SK-N-SH (cell line): ENCODE measurements at regions not wholly inside any gene's neighbourhood (a gene's known extent, or its start where the extent isn't known, plus 50 kb on each side); places are given as distances from the start of the nearest gene placed in this dataset.

Source experiments
- CTCF ChIA-PET: fragments of 300-600, 350-600 bp; formaldehyde crosslinking; extraction: SDS; loops from one replicate; lab custom pipeline; 2021; lab: Yijun Ruan, JAX
- POLR2A ChIA-PET: fragments of 350-600 bp; sonication (Branson Sonifier 250); formaldehyde crosslinking; extraction: SDS; loops from one replicate; lab custom pipeline; 2020; ENCODE audit warnings: antibody characterized with exemption, inconsistent platforms; lab: Yijun Ruan, JAX
- DNase-seq: peaks from one replicate; pipeline ENCODE4 v3.0.0; 2012
- H2AFZ ChIP-seq: fragments of 200-600 bp; sonication (generic); 2 replicates; pipeline ENCODE4 v1.8.1; 2016; ENCODE audit warnings: antibody characterized with exemption, mild to moderate bottlenecking, low read depth
- H3F3A ChIP-seq: fragments of 200-600 bp; sonication (generic); replicated peaks from 2 replicates; pipeline ENCODE3; 2016; ENCODE audit warnings: antibody characterized with exemption, mild to moderate bottlenecking; ENCODE audit not compliant: insufficient read depth
- H3K27ac ChIP-seq, 2 experiments: fragments of 200-500 bp in 1 of 2; fragments of 200-600 bp in 1 of 2; sonication (Bioruptor generic) in 1 of 2; sonication (generic), shearing (Covaris generic) in 1 of 2; 2 replicates each; pipeline versions ENCODE4 v1.5.1 to v1.6.1; 2014 to 2016; ENCODE audit warnings: low read depth in 2 of 2, inconsistent platforms in 1 of 2, low read length in 1 of 2, mild to moderate bottlenecking in 1 of 2, mixed read lengths in 1 of 2
- H3K27me3 ChIP-seq: fragments of 200-600 bp; sonication (generic), shearing (Covaris generic); 2 replicates; pipeline ENCODE4 v1.6.1; 2016; ENCODE audit warnings: mixed run types; ENCODE audit not compliant: insufficient read depth
- H3K36me3 ChIP-seq, 2 experiments: fragments of 200-500 bp in 1 of 2; fragments of 200-600 bp in 1 of 2; sonication (Bioruptor generic) in 1 of 2; sonication (generic) in 1 of 2; replicated peaks in 1 of 2; 2 replicates each; pipeline versions ENCODE3 to v1.5.1; 2014 to 2016; ENCODE audit warnings: low read length in 1 of 2, mild to moderate bottlenecking in 1 of 2; ENCODE audit not compliant: insufficient read depth in 2 of 2, control insufficient read depth in 1 of 2
- H3K4me1 ChIP-seq, 2 experiments: fragments of 200-500 bp in 1 of 2; fragments of 200-600 bp in 1 of 2; sonication (Bioruptor generic) in 1 of 2; sonication (generic), shearing (Covaris generic) in 1 of 2; 2 replicates each; pipeline versions ENCODE4 v1.5.1 to v1.6.1; 2014 to 2016; ENCODE audit warnings: low read depth in 1 of 2, low read length in 1 of 2, mixed run types in 1 of 2; ENCODE audit not compliant: insufficient read depth in 2 of 2, control insufficient read depth in 1 of 2
- H3K4me2 ChIP-seq: fragments of 200-600 bp; sonication (generic), shearing (Covaris generic); 2 replicates; pipeline ENCODE4 v1.6.1; 2017; ENCODE audit warnings: mixed run types
- H3K4me3 ChIP-seq, 2 experiments: fragments of 200-500 bp in 1 of 2; fragments of 200-600 bp in 1 of 2; sonication (Bioruptor generic) in 1 of 2; sonication (generic), shearing (Covaris generic) in 1 of 2; 2 replicates each; pipeline versions ENCODE4 v1.5.1 to v1.8.1; 2014 to 2016; ENCODE audit warnings: low read depth in 2 of 2, inconsistent platforms in 1 of 2, low read length in 1 of 2, mild to moderate bottlenecking in 1 of 2, mixed read lengths in 1 of 2, moderate library complexity in 1 of 2
- H3K79me2 ChIP-seq: fragments of 200-600 bp; sonication (generic); 2 replicates; pipeline ENCODE4 v1.8.1; 2017; ENCODE audit warnings: mild to moderate bottlenecking; ENCODE audit not compliant: insufficient read depth
- H3K9ac ChIP-seq: fragments of 200-600 bp; sonication (generic); 2 replicates; pipeline ENCODE4 v1.6.1; 2017; ENCODE audit warnings: mixed run types
- H3K9me2 ChIP-seq: fragments of 200-600 bp; sonication (generic); 2 replicates; pipeline ENCODE4 v1.6.1; 2017; ENCODE audit warnings: mixed run types
- H3K9me3 ChIP-seq: fragments of 200-600 bp; sonication (generic); 2 replicates; pipeline ENCODE4 v1.6.1; 2017; ENCODE audit warnings: mixed run types, mild to moderate bottlenecking, moderate library complexity
- H4K20me1 ChIP-seq: fragments of 200-600 bp; sonication (generic); 2 replicates; pipeline ENCODE4 v1.6.1; 2017; ENCODE audit warnings: mild to moderate bottlenecking, mixed run types; ENCODE audit not compliant: insufficient read depth
- ELF1 ChIP-seq: IDR thresholded peaks from 2 replicates; pipeline ENCODE4 v1.4.0; 2012
- EP300 ChIP-seq, 2 experiments: IDR thresholded peaks; 2 replicates each; pipeline versions ENCODE4 v1.4.0 to v1.6.1; 2012; ENCODE audit warnings: borderline replicate concordance in 1 of 2, low read depth in 1 of 2, low read length in 1 of 2
- EZH2phosphoT487 ChIP-seq: fragments of 200-600 bp; sonication (generic); IDR thresholded peaks from 2 replicates; pipeline ENCODE4 v1.6.1; 2017; ENCODE audit warnings: low read depth, mixed run types, mild to moderate bottlenecking, antibody characterized with exemption, moderate library complexity, borderline replicate concordance
- FOSL2 ChIP-seq: IDR thresholded peaks from 2 replicates; pipeline ENCODE4 v1.4.0; 2012; ENCODE audit warnings: low read depth, mild to moderate bottlenecking, moderate library complexity, borderline replicate concordance
- GABPA ChIP-seq: IDR thresholded peaks from 2 replicates; pipeline ENCODE4 v1.4.0; 2012; ENCODE audit warnings: low read depth, mild to moderate bottlenecking
- GATA2 ChIP-seq: sonication (generic); formaldehyde crosslinking; IDR thresholded peaks from 2 replicates; pipeline ENCODE4 v1.5.0; 2020; ENCODE audit warnings: mild to moderate bottlenecking, missing genetic modification reagents
- MEF2A ChIP-seq: IDR thresholded peaks from 2 replicates; pipeline ENCODE4 v1.4.0; 2012; ENCODE audit warnings: low read depth, borderline replicate concordance
- RFX5 ChIP-seq: IDR thresholded peaks from 2 replicates; pipeline ENCODE4 v1.6.1; 2012; ENCODE audit warnings: mild to moderate bottlenecking, improper control_type of control experiment, low read length
- RXRA ChIP-seq: IDR thresholded peaks from 2 replicates; pipeline ENCODE4 v1.4.0; 2012; ENCODE audit warnings: low read depth, mild to moderate bottlenecking, borderline replicate concordance
- SIN3A ChIP-seq: IDR thresholded peaks from 2 replicates; pipeline ENCODE4 v1.6.1; 2012; ENCODE audit warnings: low read depth, mild to moderate bottlenecking, low read length, moderate library complexity, borderline replicate concordance
- TAF1 ChIP-seq: IDR thresholded peaks from 2 replicates; pipeline ENCODE4 v1.6.1; 2012; ENCODE audit warnings: low read depth, mild to moderate bottlenecking, low read length, moderate library complexity, borderline replicate concordance
- TCF12 ChIP-seq: IDR thresholded peaks from 2 replicates; pipeline ENCODE4 v1.4.0; 2012
- TEAD4 ChIP-seq: IDR thresholded peaks from 2 replicates; pipeline ENCODE4 v1.4.0; 2012; ENCODE audit warnings: mild to moderate bottlenecking, borderline replicate concordance; ENCODE audit not compliant: insufficient read depth
- YY1 ChIP-seq: IDR thresholded peaks from 2 replicates; pipeline ENCODE4 v1.4.0; 2012; ENCODE audit warnings: low read depth, mild to moderate bottlenecking
- WGBS: methylation state at CpG from one replicate; pipeline ENCODE4 v1.1.6; 2017; ENCODE audit warnings: low lambda C conversion rate; 5-methylcytosine and 5-hydroxymethylcytosine counted together
- TF ChIP-seq, protein P1 (sequence below): IDR thresholded peaks from 2 replicates; pipeline ENCODE4; 2012
- TF ChIP-seq, protein P2 (sequence below): fragments of 200-600 bp; sonication (generic); IDR thresholded peaks from 2 replicates; pipeline ENCODE4 v1.6.1; 2017; ENCODE audit warnings: antibody characterized with exemption, mild to moderate bottlenecking, moderate library complexity
- TF ChIP-seq, protein P3 (sequence below): IDR thresholded peaks from 2 replicates; pipeline ENCODE4 v1.4.0; 2012; ENCODE audit warnings: low read depth

- ChIA-PET POLR2A (no interaction called here), CTCF (no interaction called here)
- WGBS = 40% methylated on average over 1 of the region's 1 CpG
- Histone ChIP-seq H3K4me2 (no peak overlapping the region), H3K4me1 (no peaks in the 10 kb centered on the region), H2AFZ (no peak overlapping the region), H3K79me2 (no peaks in the 10 kb centered on the region), H3K9ac (no peak overlapping the region), H3K9me2 (no peaks in the 10 kb centered on the region), H3K9me3 (no peaks in the 10 kb centered on the region), H3F3A (no peaks in the 10 kb centered on the region), H3K4me3 (no peak overlapping the region), H3K27me3 (no peaks in the 10 kb centered on the region), H3K27ac (no peak overlapping the region), H4K20me1 (no peaks in the 10 kb centered on the region), H3K36me3 (no peaks in the 10 kb centered on the region)
- no peak for DNase-seq
- TF ChIP-seq RFX5 (no peak), ELF1 (no peak), YY1 (no peak)
Measured at GRCh38 chr18:41783879-41784278, 171.2 kb upstream of the PIK3C3 start.

DNA sequence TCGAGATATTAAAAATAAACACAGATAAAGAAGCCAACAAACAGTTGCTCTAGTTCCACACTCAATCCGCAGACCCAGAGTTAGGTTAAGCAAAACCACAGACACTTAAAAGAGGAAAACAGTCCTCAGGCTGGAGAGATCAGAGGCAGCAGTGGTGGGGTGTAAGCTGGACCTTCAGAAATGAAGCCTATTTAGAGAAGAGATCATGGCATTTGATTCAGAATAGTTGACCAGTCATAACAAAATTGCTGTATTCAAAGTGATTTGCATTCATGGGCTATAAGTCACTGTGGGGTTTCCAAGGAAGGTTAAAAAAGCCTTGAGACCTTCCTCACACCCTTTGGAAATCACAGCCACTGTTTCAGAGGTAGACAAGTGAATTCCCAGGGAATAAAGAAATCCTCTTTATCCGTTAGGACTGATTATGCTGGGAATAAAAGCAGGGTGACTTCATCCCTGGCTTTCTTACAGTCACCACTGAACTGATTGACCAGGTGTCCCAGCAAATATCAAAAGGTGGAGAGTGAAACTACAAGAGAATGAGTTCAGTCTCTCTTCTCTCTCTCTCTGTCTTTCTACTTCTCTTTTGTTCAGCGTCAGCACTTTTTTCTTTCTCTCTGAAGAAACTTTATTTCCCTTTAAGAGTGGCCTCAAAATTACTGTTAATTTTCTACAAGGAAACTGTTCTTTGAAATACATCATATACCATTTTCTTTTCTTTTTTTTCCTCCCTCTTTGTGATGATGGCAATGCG lies 171.8 kb upstream of the PIK3C3 start:
- no peaks in the 10 kb centered on the region for H3K4me1 ChIP-seq
- no peaks in the 10 kb centered on the region for H4K20me1 ChIP-seq
- no peaks in the 10 kb centered on the region for H3K9me2 ChIP-seq
- ChIA-PET POLR2A (no interaction called here), CTCF (no interaction called here)
- H3K9ac ChIP-seq = no peak overlapping the region
- H3K4me3 ChIP-seq = no peak overlapping the region
- no peaks in the 10 kb centered on the region for H3F3A ChIP-seq
- H3K27me3 ChIP-seq = no peaks in the 10 kb centered on the region
- DNase-seq = no peak
- no peaks in the 10 kb centered on the region for H3K79me2 ChIP-seq
- no peak overlapping the region for H3K4me2 ChIP-seq
- no peaks in the 10 kb centered on the region for H3K36me3 ChIP-seq
- H3K27ac ChIP-seq = no peak overlapping the region
- H3K9me3 ChIP-seq = no peaks in the 10 kb centered on the region
- no peak for TF ChIP-seq GABPA
- TF ChIP-seq TEAD4 = no peak
- TF ChIP-seq TCF12 = no peak
- TF ChIP-seq EZH2phosphoT487 = no peak
- H2AFZ ChIP-seq = no peak overlapping the region
- 64% methylated on average over 5 of the region's 5 CpGs for WGBS

DNA sequence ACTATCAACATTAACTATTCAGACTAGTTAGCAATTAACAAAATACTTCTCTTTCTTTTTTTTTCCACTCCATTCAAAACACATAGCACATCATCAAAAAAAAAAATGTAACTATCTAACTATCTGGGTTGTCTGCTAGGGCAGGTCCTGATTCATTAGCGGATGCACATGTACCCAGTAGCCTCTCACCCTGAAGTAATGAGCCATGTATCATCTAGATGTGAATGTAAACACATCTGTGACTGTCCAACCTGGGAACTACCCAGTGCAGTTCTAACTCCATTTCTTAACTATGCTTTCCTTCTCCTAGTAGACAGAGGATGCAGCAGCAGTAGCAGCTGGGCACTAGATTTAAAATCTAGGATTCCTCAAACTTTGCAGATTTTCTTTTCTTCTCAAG lies 183.1 kb upstream of the PIK3C3 start:
- no peaks in the 10 kb centered on the region for H3K4me1 ChIP-seq
- H3K4me3 ChIP-seq = no peak overlapping the region
- no peak overlapping the region for H3K4me2 ChIP-seq
- no peak for DNase-seq
- H4K20me1 ChIP-seq = no peaks in the 10 kb centered on the region
- TF ChIP-seq TCF12 (no peak), TAF1 (no peak), RXRA (no peak), MEF2A (no peak), FOSL2 (no peak), TEAD4 (no peak), EP300 (IDR thresholded peaks at IDR 0.05; ENCODE audit: borderline replicate concordance in 1 of 2, low read depth in 1 of 2, low read length in 1 of 2) (no peak), GATA2 (CRISPR knock-in tag) (no peak), SIN3A (no peak)
- TF ChIP-seq, protein P1, sequence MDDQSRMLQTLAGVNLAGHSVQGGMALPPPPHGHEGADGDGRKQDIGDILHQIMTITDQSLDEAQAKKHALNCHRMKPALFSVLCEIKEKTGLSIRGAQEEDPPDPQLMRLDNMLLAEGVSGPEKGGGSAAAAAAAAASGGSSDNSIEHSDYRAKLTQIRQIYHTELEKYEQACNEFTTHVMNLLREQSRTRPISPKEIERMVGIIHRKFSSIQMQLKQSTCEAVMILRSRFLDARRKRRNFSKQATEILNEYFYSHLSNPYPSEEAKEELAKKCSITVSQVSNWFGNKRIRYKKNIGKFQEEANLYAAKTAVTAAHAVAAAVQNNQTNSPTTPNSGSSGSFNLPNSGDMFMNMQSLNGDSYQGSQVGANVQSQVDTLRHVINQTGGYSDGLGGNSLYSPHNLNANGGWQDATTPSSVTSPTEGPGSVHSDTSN = no peak
- TF ChIP-seq, protein P2, sequence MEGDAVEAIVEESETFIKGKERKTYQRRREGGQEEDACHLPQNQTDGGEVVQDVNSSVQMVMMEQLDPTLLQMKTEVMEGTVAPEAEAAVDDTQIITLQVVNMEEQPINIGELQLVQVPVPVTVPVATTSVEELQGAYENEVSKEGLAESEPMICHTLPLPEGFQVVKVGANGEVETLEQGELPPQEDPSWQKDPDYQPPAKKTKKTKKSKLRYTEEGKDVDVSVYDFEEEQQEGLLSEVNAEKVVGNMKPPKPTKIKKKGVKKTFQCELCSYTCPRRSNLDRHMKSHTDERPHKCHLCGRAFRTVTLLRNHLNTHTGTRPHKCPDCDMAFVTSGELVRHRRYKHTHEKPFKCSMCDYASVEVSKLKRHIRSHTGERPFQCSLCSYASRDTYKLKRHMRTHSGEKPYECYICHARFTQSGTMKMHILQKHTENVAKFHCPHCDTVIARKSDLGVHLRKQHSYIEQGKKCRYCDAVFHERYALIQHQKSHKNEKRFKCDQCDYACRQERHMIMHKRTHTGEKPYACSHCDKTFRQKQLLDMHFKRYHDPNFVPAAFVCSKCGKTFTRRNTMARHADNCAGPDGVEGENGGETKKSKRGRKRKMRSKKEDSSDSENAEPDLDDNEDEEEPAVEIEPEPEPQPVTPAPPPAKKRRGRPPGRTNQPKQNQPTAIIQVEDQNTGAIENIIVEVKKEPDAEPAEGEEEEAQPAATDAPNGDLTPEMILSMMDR = no peak
- TF ChIP-seq, protein P3, sequence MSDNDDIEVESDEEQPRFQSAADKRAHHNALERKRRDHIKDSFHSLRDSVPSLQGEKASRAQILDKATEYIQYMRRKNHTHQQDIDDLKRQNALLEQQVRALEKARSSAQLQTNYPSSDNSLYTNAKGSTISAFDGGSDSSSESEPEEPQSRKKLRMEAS = no peak
- no peaks in the 10 kb centered on the region for H3K9me2 ChIP-seq
- H2AFZ ChIP-seq = no peak overlapping the region
- ChIA-PET POLR2A (no interaction called here), CTCF (interaction anchor here (0.8 kb wide), 1 partner anchor 9 kb away, joined by 5 read pairs; no protein-coding TSS in a partner anchor)
- H3K9ac ChIP-seq = no peak overlapping the region
- no peaks in the 10 kb centered on the region for H3F3A ChIP-seq
- 76% methylated on average over 1 of the region's 1 CpG for WGBS
- no peaks in the 10 kb centered on the region for H3K9me3 ChIP-seq
- no peaks in the 10 kb centered on the region for H3K36me3 ChIP-seq
- H3K79me2 ChIP-seq = no peaks in the 10 kb centered on the region
- no peaks in the 10 kb centered on the region for H3K27me3 ChIP-seq
- H3K27ac ChIP-seq = no peak overlapping the region
